PC-3 (cell line): ENCODE measurements at regions not wholly inside any gene's neighbourhood (a gene's known extent, or its start where the extent isn't known, plus 50 kb on each side); places are given as distances from the start of the nearest gene placed in this dataset.

ENCODE experiments used
- ATAC-seq: fragments of 200-7000 bp; cut with Tn5 transposase; 2 replicates; pipeline ENCODE4 v1.9.1; 2020; ENCODE audit warnings: mild to moderate bottlenecking, moderate library complexity
- BruUV-seq: library from RNA; stranded (reverse); fragments of 400-500 nt; replicated peaks from 2 replicates; lab custom pipeline; 2021; lab: Mats Ljungman, UMichigan
- CTCF ChIA-PET: fragments of 300-600 bp; sonication (Branson Sonifier 250); formaldehyde crosslinking; loops from one replicate; lab custom pipeline; 2022; ENCODE audit warnings: antibody characterized with exemption; lab: Charles Lee
- POLR2A ChIA-PET: fragments of 300-600 bp; sonication (Branson Sonifier 250); formaldehyde crosslinking; loops from one replicate; lab custom pipeline; 2022; ENCODE audit warnings: antibody characterized with exemption; ENCODE audit not compliant: unreplicated experiment; lab: Charles Lee
- DNase-seq: peaks from one replicate; pipeline ENCODE4 v3.0.0-alpha.2; 2015
- H2AFZ ChIP-seq: fragments of 300-600 bp; sonication (generic); 2 replicates; pipeline ENCODE4 v1.6.0; 2016; ENCODE audit warnings: antibody characterized with exemption, low read length
- H3F3A ChIP-seq: fragments of 300-600 bp; sonication (generic); one replicate; pipeline ENCODE4 v1.6.0; 2017; ENCODE audit warnings: antibody characterized with exemption, low read length, control low read depth, mild to moderate bottlenecking; ENCODE audit not compliant: unreplicated experiment
- H3K27ac ChIP-seq: fragments of 300-600 bp; sonication (generic); 2 replicates; pipeline ENCODE4 v1.5.1; 2016; ENCODE audit warnings: mild to moderate bottlenecking, low read length
- H3K27me3 ChIP-seq: fragments of 300-600 bp; sonication (generic); 2 replicates; pipeline ENCODE4 v1.6.1; 2016; ENCODE audit warnings: low read length, mixed read lengths
- H3K36me3 ChIP-seq: fragments of 300-600 bp; sonication (generic); 2 replicates; pipeline ENCODE4 v1.6.1; 2016; ENCODE audit warnings: low read depth, mixed run types, low read length, mixed read lengths
- H3K4me1 ChIP-seq: fragments of 300-600 bp; sonication (generic); 2 replicates; pipeline ENCODE4 v1.5.1; 2016; ENCODE audit warnings: low read length; ENCODE audit not compliant: insufficient read depth
- H3K4me2 ChIP-seq: fragments of 300-600 bp; sonication (generic); 2 replicates; pipeline ENCODE4 v1.6.0; 2016; ENCODE audit warnings: low read length
- H3K4me3 ChIP-seq: fragments of 300-600 bp; sonication (generic); 2 replicates; pipeline ENCODE4 v1.5.1; 2016; ENCODE audit warnings: mild to moderate bottlenecking, low read length, mixed read lengths
- H3K79me2 ChIP-seq: fragments of 300-600 bp; sonication (generic); 2 replicates; pipeline ENCODE4 v1.6.1; 2017; ENCODE audit warnings: low read length, mixed read lengths
- H3K9ac ChIP-seq: fragments of 300-600 bp; sonication (generic); 2 replicates; pipeline ENCODE4 v1.6.0; 2016; ENCODE audit warnings: mild to moderate bottlenecking, low read length
- H3K9me2 ChIP-seq: fragments of 300-600 bp; sonication (generic); replicated peaks from 2 replicates; pipeline ENCODE4 v1.6.1; 2016; ENCODE audit warnings: mixed run types, low read length, mixed read lengths
- H3K9me3 ChIP-seq: fragments of 300-600 bp; sonication (generic); 2 replicates; pipeline ENCODE4 v1.6.1; 2016; ENCODE audit warnings: low read length, mixed read lengths
- H4K20me1 ChIP-seq: fragments of 300-600 bp; sonication (generic); 2 replicates; pipeline ENCODE4 v1.6.1; 2016; ENCODE audit warnings: low read length, mixed read lengths
- CTCF ChIP-seq: fragments of 300-600 bp; sonication (generic); conservative IDR thresholded peaks from 2 replicates; pipeline ENCODE4 v1.5.1; 2017; ENCODE audit warnings: antibody characterized with exemption, low read depth, mild to moderate bottlenecking, low read length
- EZH2 ChIP-seq: fragments of 300-600 bp; sonication (generic); IDR thresholded peaks from one replicate; pipeline ENCODE4 v1.6.1; 2017; ENCODE audit warnings: antibody characterized with exemption, mild to moderate bottlenecking, low read length; ENCODE audit not compliant: unreplicated experiment
- EZH2phosphoT487 ChIP-seq: fragments of 300-600 bp; sonication (generic); IDR thresholded peaks from 2 replicates; pipeline ENCODE4 v1.6.1; 2018; ENCODE audit warnings: mild to moderate bottlenecking, antibody characterized with exemption, low read length, borderline replicate concordance
- intact Hi-C: fragments of 100-400 bp; cut with micrococcal nuclease; formaldehyde crosslinking; loops from 2 replicates; pipeline ENCODE4 v1.9.0; 2023

- H3K9me3 ChIP-seq: no peaks in the 10 kb centered on the region
- POLR2A ChIA-PET: no interaction called here
- no peaks in the 10 kb centered on the region for H3F3A ChIP-seq
- H3K27me3 ChIP-seq: peaks cover 18% of the 10 kb centered on the region
- no peak overlapping the region for H3K4me2 ChIP-seq
- no peaks in the 10 kb centered on the region for H3K9me2 ChIP-seq
- no peaks in the 10 kb centered on the region for H3K36me3 ChIP-seq
- intact Hi-C loops: no loop called here
- H3K4me1 ChIP-seq: no peaks in the 10 kb centered on the region
- ATAC-seq: no peak
- CTCF ChIA-PET: no interaction called here
- H4K20me1 ChIP-seq: no peaks in the 10 kb centered on the region
- H3K27ac ChIP-seq: no peak overlapping the region
- no peak for TF ChIP-seq EZH2phosphoT487
- no peak for TF ChIP-seq CTCF
- no peak for TF ChIP-seq EZH2
- BruUV-seq: no TSS peak
- no peaks in the 10 kb centered on the region for H3K79me2 ChIP-seq
- DNase-seq: no peak
- no peak overlapping the region for H3K4me3 ChIP-seq
- no peak overlapping the region for H3K9ac ChIP-seq
- H2AFZ ChIP-seq: no peak overlapping the region
These were observed 134.9 kb upstream of the ZIC3 start for GRCh38 chrX:137430984-137431475.

- Histone ChIP-seq H4K20me1 (no peaks in the 10 kb centered on the region), H3K9ac (no peak overlapping the region), H3K9me3 (no peaks in the 10 kb centered on the region), H3F3A (no peaks in the 10 kb centered on the region), H3K79me2 (no peaks in the 10 kb centered on the region), H3K27me3 (peaks cover 25% of the 10 kb centered on the region), H3K36me3 (no peaks in the 10 kb centered on the region), H3K4me2 (no peak overlapping the region), H3K27ac (no peak overlapping the region), H3K9me2 (no peaks in the 10 kb centered on the region), H3K4me1 (no peaks in the 10 kb centered on the region), H3K4me3 (no peak overlapping the region), H2AFZ (no peak overlapping the region)
- ATAC-seq: no peak
- TF ChIP-seq CTCF (no peak), EZH2phosphoT487 (no peak), EZH2 (no peak)
- POLR2A ChIA-PET: no interaction called here
- intact Hi-C loops: no loop called here
- BruUV-seq: no TSS peak
- no peak for DNase-seq
- CTCF ChIA-PET: no interaction called here
These were observed 135.6 kb upstream of the ZIC3 start for GRCh38 chrX:137430301-137430700.

GRCh38 chrX:137428766-137429591 lies 136.9 kb upstream of the ZIC3 start:
- Histone ChIP-seq H3K27me3 (peaks cover 36% of the 10 kb centered on the region), H3K9ac (no peak overlapping the region), H3K4me1 (no peaks in the 10 kb centered on the region), H3F3A (no peaks in the 10 kb centered on the region), H3K4me2 (no peak overlapping the region), H3K9me3 (no peaks in the 10 kb centered on the region), H2AFZ (no peak overlapping the region), H3K27ac (no peak overlapping the region), H3K79me2 (no peaks in the 10 kb centered on the region), H3K4me3 (no peak overlapping the region), H3K9me2 (no peaks in the 10 kb centered on the region), H4K20me1 (no peaks in the 10 kb centered on the region), H3K36me3 (no peaks in the 10 kb centered on the region)
- ChIA-PET CTCF (no interaction called here), POLR2A (no interaction called here)
- no peak for TF ChIP-seq CTCF
- ATAC-seq (no peak), DNase-seq (no peak)
- BruUV-seq: no TSS peak
- intact Hi-C loops: no loop called here
